BJ (cell line): ENCODE measurements at regions not wholly inside any gene's neighbourhood (a gene's known extent, or its start where the extent isn't known, plus 50 kb on each side); places are given as distances from the start of the nearest gene placed in this dataset.

Experiments used
- CTCF ChIA-PET: fragments of 350-600 bp; formaldehyde crosslinking; extraction: SDS; loops from one replicate; lab custom pipeline; 2021; ENCODE audit warnings: antibody characterized with exemption, inconsistent platforms; lab: Yijun Ruan, JAX
- POLR2A ChIA-PET: fragments of 300-600 bp; sonication (Branson Sonifier 250); formaldehyde crosslinking; extraction: SDS; loops from one replicate; lab custom pipeline; 2021; ENCODE audit warnings: antibody characterized with exemption; lab: Charles Lee
- DNase-seq: peaks from one replicate; pipeline ENCODE4 v3.0.0-alpha.2; 2011; ENCODE audit warnings: low read depth
- H3K27me3 ChIP-seq: 2 replicates; pipeline ENCODE4 v1.6.0; 2011; ENCODE audit warnings: low read length; ENCODE audit not compliant: control insufficient read depth, insufficient read depth
- H3K36me3 ChIP-seq: 2 replicates; pipeline ENCODE4 v1.5.1; 2011; ENCODE audit warnings: low read length; ENCODE audit not compliant: control insufficient read depth, insufficient read depth
- H3K4me3 ChIP-seq: 2 replicates; pipeline ENCODE4 v1.5.1; 2011; ENCODE audit warnings: low read depth, mild to moderate bottlenecking, control low read depth, low read length
- CTCF ChIP-seq: IDR thresholded peaks from 2 replicates; pipeline ENCODE4 v1.5.1; 2011; ENCODE audit warnings: low read depth, mild to moderate bottlenecking, control low read depth, inconsistent platforms, low read length, moderate library complexity; ENCODE audit not compliant: insufficient read depth

GRCh38 chr3:72043204-72044133 lies 258.5 kb upstream of the PROK2 start:
- no peak for DNase-seq
- no peak for TF ChIP-seq CTCF
- CTCF ChIA-PET: interaction anchor here (0.6 kb wide), 1 partner anchor 530 kb away, joined by 3 read pairs; no protein-coding TSS in a partner anchor

GRCh38 chr3:72042397-72043203 lies 257.7 kb upstream of the PROK2 start:
- CTCF ChIA-PET: interaction anchor here (0.6 to 1.4 kb wide), 2 partner anchors 24 to 531 kb away, joined by 3 read pairs; no protein-coding TSS in a partner anchor
- TF ChIP-seq CTCF: no peak
- no peak overlapping the region for H3K4me3 ChIP-seq
- POLR2A ChIA-PET: interaction anchor here (0.7 kb wide), 1 partner anchor 681 kb away, joined by 3 read pairs; no protein-coding TSS in a partner anchor
- H3K36me3 ChIP-seq: no peaks in the 10 kb centered on the region
- peak; percentile 35 for DNase-seq
- peaks cover 7% of the 10 kb centered on the region for H3K27me3 ChIP-seq

More at GRCh38 chr3:72043204-72044133, 258.5 kb upstream of the PROK2 start:
- Histone ChIP-seq H3K4me3 (no peak overlapping the region), H3K27me3 (peaks cover 7% of the 10 kb centered on the region), H3K36me3 (no peaks in the 10 kb centered on the region)
- POLR2A ChIA-PET: no interaction called here

- Histone ChIP-seq H3K4me3 (no peak overlapping the region), H3K27me3 (peaks cover 5% of the 10 kb centered on the region), H3K36me3 (no peaks in the 10 kb centered on the region)
- ChIA-PET POLR2A (no interaction called here), CTCF (interaction anchor here (1.4 kb wide), 1 partner anchor 23 kb away, joined by 3 read pairs; no protein-coding TSS in a partner anchor)
- no peak for TF ChIP-seq CTCF
- DNase-seq: no peak
Measured at GRCh38 chr3:72041511-72041910, 256.6 kb upstream of the PROK2 start.

GRCh38 chr3:72041076-72041475 lies 256.1 kb upstream of the PROK2 start:
- Histone ChIP-seq H3K4me3 (no peak overlapping the region), H3K36me3 (no peaks in the 10 kb centered on the region), H3K27me3 (peaks cover 5% of the 10 kb centered on the region)
- no peak for DNase-seq
- CTCF ChIA-PET: interaction anchor here (1.4 kb wide), 1 partner anchor 23 kb away, joined by 3 read pairs; no protein-coding TSS in a partner anchor
- TF ChIP-seq CTCF: no peak
- POLR2A ChIA-PET: no interaction called here
